ENCODE measurements at regions not wholly inside any gene's neighbourhood (a gene's known extent, or its start where the extent isn't known, plus 50 kb on each side); places are given as distances from the start of the nearest gene placed in this dataset.
"Not testable (repeated sequence)": the region's sequence is repeated elsewhere in the genome, so short reads cannot be mapped to it uniquely, and the experiment has no call there.

DNA sequence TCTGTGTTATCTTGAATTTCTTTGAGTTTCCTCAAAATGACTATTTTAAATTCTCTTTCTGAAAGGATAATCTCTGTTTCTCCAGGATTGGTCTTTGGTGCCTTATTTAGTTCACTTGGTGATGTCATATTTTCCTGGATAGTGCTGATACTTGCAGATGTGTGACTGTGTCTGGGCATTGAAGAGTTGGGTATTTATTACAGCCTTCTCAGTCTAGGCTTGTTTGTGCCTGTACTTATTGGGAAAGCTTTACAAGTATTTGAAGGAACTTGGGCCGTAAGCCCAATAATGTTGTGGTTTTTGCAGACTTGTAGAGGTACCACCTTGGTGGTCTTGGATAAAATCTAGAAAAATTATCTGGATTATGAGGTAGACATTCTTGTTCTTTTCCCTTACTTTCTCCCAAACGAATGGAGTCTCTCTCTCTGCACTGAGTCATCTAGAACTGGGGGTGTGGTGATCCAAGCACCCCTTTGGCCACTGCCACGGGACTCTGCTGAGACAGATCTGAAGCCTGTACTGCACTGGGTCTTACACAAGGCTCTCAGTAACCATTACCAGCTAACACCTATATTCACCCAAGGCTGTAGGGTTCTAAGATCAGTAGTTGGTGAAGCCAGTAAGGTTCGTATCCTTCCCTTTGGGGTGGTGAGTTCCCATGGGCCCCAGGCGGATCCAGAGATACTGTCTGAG is 703.7 kb upstream of the MGAT4C start:
- Histone ChIP-seq H3K36me3 (ENCODE audit: control insufficient read depth, insufficient read depth, low read length) (no peaks in the 10 kb centered on the region), H3K27me3 (ENCODE audit: control insufficient read depth, insufficient read depth, low read length) (no peaks in the 10 kb centered on the region), H3K4me3 (ENCODE audit: low read depth, low read length) (no peak overlapping the region)
- POLR2A ChIA-PET, result no interaction called here
- TF ChIP-seq, protein P1, sequence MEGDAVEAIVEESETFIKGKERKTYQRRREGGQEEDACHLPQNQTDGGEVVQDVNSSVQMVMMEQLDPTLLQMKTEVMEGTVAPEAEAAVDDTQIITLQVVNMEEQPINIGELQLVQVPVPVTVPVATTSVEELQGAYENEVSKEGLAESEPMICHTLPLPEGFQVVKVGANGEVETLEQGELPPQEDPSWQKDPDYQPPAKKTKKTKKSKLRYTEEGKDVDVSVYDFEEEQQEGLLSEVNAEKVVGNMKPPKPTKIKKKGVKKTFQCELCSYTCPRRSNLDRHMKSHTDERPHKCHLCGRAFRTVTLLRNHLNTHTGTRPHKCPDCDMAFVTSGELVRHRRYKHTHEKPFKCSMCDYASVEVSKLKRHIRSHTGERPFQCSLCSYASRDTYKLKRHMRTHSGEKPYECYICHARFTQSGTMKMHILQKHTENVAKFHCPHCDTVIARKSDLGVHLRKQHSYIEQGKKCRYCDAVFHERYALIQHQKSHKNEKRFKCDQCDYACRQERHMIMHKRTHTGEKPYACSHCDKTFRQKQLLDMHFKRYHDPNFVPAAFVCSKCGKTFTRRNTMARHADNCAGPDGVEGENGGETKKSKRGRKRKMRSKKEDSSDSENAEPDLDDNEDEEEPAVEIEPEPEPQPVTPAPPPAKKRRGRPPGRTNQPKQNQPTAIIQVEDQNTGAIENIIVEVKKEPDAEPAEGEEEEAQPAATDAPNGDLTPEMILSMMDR (IDR thresholded peaks at IDR 0.05; ENCODE audit: insufficient read depth, low read depth, low read length), result no peak
- DNase-seq (ENCODE audit: low read depth), result no peak
- CTCF ChIA-PET, result no interaction called here

DNA sequence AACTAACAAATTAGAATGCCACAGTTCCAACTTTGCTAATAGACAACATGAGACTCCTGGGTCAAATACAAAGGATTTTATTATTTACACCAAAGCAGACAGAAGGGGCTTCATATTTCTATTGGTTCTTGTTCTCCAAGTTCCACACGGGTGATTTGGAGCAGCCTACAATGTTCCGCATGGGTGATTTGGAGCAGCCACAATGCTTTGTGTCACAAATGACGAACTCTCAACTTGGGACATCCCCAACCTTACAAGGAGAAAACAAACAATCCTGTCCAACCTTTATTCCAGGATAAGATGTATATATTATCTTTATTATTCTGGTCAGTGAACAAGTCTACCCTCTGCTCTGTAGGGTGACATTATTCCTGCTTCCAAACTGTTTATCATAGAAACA is 694.3 kb upstream of the MGAT4C start:
- Histone ChIP-seq H3K27me3 (ENCODE audit: control insufficient read depth, insufficient read depth, low read length) (no peaks in the 10 kb centered on the region), H3K36me3 (ENCODE audit: control insufficient read depth, insufficient read depth, low read length) (no peaks in the 10 kb centered on the region), H3K4me3 (ENCODE audit: low read depth, low read length) (no peak overlapping the region)
- no peak for DNase-seq (ENCODE audit: low read depth)
- POLR2A ChIA-PET, result no interaction called here
- TF ChIP-seq, protein P1 (IDR thresholded peaks at IDR 0.05; ENCODE audit: insufficient read depth, low read depth, low read length), result no peak
- CTCF ChIA-PET, result no interaction called here

DNA sequence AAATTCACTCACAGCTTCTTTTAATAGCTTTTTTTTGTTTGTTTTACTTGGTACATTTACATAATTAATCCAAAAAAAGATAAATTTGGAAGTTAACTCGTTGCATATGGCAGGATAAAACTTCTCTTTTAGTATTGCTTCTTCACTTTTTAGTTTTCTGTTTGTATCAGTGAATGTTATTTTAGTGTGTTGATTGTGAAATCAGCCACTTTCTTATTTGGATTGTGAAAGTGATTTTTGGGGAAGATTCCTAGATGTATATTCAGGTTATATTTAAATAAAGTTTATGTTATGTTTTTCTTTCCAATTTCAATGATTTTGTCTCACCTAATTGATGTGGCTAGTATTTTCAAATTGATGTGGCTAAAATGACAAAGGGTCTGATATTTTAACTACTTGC is 693.9 kb upstream of the MGAT4C start:
- H3K4me3 ChIP-seq (ENCODE audit: low read depth, low read length), result no peak overlapping the region
- CTCF ChIA-PET, result no interaction called here
- POLR2A ChIA-PET, result no interaction called here
- DNase-seq (ENCODE audit: low read depth), result no peak
- TF ChIP-seq, protein P1 (IDR thresholded peaks at IDR 0.05; ENCODE audit: insufficient read depth, low read depth, low read length), result no peak
- no peaks in the 10 kb centered on the region for H3K36me3 ChIP-seq (ENCODE audit: control insufficient read depth, insufficient read depth, low read length)
- H3K27me3 ChIP-seq (ENCODE audit: control insufficient read depth, insufficient read depth, low read length), result no peaks in the 10 kb centered on the region

DNA sequence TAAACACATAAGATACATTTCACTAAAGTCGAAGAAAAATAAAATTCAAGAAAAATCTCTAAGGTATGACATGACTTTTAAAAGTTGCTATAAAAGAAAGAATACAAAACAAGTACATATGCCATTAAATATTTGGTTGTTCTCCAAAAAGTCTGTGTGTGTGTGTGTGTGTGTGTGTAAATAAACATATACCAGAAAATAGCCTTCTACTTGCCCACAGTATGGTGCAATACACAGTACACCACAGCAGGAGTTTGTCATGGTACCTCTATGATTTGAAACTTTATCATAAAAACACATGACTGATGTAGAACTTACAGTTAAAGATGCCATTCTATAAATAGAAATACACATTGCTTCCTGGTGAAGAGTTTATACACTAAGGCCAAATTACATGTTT is 692.7 kb upstream of the MGAT4C start:
- ChIA-PET CTCF (no interaction called here), POLR2A (no interaction called here)
- Histone ChIP-seq H3K4me3 (ENCODE audit: low read depth, low read length) (no peak overlapping the region), H3K27me3 (ENCODE audit: control insufficient read depth, insufficient read depth, low read length) (no peaks in the 10 kb centered on the region), H3K36me3 (ENCODE audit: control insufficient read depth, insufficient read depth, low read length) (no peaks in the 10 kb centered on the region)
- TF ChIP-seq, protein P1 (IDR thresholded peaks at IDR 0.05; ENCODE audit: insufficient read depth, low read depth, low read length), result no peak
- DNase-seq (ENCODE audit: low read depth), result no peak

DNA sequence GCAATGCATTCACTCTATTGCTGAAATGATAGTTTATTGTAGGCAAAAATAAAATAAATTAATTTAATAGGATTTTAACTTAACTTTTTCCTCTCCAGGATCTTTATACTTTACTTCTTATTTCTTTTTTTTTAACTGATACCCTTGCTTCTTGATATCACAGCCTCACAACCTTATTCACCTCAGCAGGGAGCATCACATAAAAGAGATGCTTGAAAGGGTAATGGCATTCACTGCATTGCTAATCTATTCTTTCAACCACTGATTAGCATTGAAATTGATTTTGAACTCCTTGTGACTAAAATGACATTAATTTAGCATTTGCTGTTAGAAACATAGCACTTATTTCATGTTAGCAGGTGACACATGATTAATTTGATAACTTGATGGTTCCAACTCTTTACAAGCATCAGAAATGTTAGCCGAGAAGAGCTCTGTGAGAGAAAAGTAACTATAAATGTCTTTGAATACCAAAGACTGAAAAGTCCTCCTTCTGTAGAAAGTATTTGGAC is 689.5 kb upstream of the MGAT4C start:
- no peak overlapping the region for H3K4me3 ChIP-seq (ENCODE audit: low read depth, low read length)
- TF ChIP-seq, protein P1 (IDR thresholded peaks at IDR 0.05; ENCODE audit: insufficient read depth, low read depth, low read length), result no peak
- H3K27me3 ChIP-seq (ENCODE audit: control insufficient read depth, insufficient read depth, low read length), result no peaks in the 10 kb centered on the region
- no peaks in the 10 kb centered on the region for H3K36me3 ChIP-seq (ENCODE audit: control insufficient read depth, insufficient read depth, low read length)
- ChIA-PET CTCF (no interaction called here), POLR2A (no interaction called here)
- DNase-seq (ENCODE audit: low read depth), result no peak

DNA sequence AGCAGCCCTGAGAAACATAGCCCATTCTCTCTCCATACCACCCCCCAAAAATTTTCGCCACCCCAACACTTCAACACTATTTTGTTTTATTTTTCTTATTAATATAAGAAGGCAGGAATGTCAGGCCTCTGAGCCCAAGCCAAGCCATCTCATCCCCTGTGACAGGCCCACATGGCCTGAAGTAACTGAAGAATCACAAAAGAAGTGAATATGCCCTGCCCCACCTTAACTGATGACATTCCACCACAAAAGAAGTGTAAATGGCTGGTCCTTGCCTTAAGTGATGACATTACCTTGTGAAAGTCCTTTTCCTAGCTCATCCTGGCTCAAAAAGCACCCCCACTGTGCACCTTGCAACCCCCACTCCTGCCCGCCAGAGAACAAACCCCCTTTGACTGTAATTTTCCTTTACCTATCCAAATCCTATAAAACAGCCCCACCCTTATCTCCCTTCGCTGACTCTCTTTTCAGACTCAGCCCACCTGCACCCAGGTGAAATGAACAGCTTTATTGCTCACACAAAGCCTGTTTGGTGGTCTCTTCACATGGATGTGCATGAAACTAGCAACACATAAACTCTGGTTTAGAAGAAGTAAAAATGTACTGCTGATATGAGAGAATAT is 688.1 kb upstream of the MGAT4C start:
- H3K4me3 ChIP-seq (ENCODE audit: low read depth, low read length); H3K36me3 ChIP-seq (ENCODE audit: control insufficient read depth, insufficient read depth, low read length); DNase-seq (ENCODE audit: low read depth); POLR2A ChIA-PET; CTCF ChIA-PET; H3K27me3 ChIP-seq (ENCODE audit: control insufficient read depth, insufficient read depth, low read length): not testable (repeated sequence)
